Endothelial cell of umbilical vein (primary cell): ENCODE measurements at regions not wholly inside any gene's neighbourhood (a gene's known extent, or its start where the extent isn't known, plus 50 kb on each side); places are given as distances from the start of the nearest gene placed in this dataset.

Experiments
- BruUV-seq: library from RNA; stranded (reverse); fragments of 400-500 nt; replicated peaks from 2 replicates; lab custom pipeline; 2021; lab: Mats Ljungman, UMichigan
- CTCF ChIA-PET: fragments of 300-600, 350-600 bp; sonication (Branson Sonifier 250); formaldehyde crosslinking; loops from one replicate; lab custom pipeline; 2021; ENCODE audit warnings: antibody characterized with exemption, inconsistent platforms; lab: Charles Lee
- POLR2A ChIA-PET: fragments of 300-600, 350-600 bp; sonication (Branson Sonifier 250); formaldehyde crosslinking; loops from one replicate; lab custom pipeline; 2021; ENCODE audit warnings: antibody characterized with exemption, inconsistent platforms; lab: Charles Lee
- DNase-seq: peaks from one replicate; pipeline ENCODE4 v3.0.0-alpha.2; 2011; ENCODE audit warnings: low read depth, low spot score
- FAIRE-seq: peaks from 2 replicates; lab custom pipeline; 2011; peaks lifted over from hg19 to GRCh38; lab: Jason Lieb, UNC
- H2AFZ ChIP-seq: 2 replicates; pipeline ENCODE4 v1.6.0; 2012; ENCODE audit warnings: low read depth, low read length, control low read depth, inconsistent platforms
- H3K27ac ChIP-seq: 2 replicates; pipeline ENCODE4 v1.5.1; 2011; ENCODE audit warnings: low read depth, mild to moderate bottlenecking, control low read depth, low read length, moderate library complexity; ENCODE audit not compliant: insufficient read depth
- H3K27me3 ChIP-seq, 2 experiments: 2 replicates each; pipeline versions ENCODE4 v1.6.0 to v1.6.1; 2011; ENCODE audit warnings: low read length in 2 of 2, mixed read lengths in 1 of 2; ENCODE audit not compliant: control insufficient read depth in 2 of 2, insufficient read depth in 2 of 2
- H3K36me3 ChIP-seq, 2 experiments: 2 replicates in 1 of 2; 3 replicates in 1 of 2; pipeline ENCODE4 v1.5.1; 2011; ENCODE audit warnings: low read length in 2 of 2, mild to moderate bottlenecking in 1 of 2, moderate library complexity in 1 of 2; ENCODE audit not compliant: control insufficient read depth in 2 of 2, insufficient read depth in 2 of 2; ENCODE audit errors: extremely low read depth in 1 of 2
- H3K4me1 ChIP-seq: 3 replicates; pipeline ENCODE4 v1.5.1; 2011; ENCODE audit warnings: mild to moderate bottlenecking, low read length; ENCODE audit not compliant: control insufficient read depth, insufficient read depth; ENCODE audit errors: extremely low read depth
- H3K4me2 ChIP-seq: 2 replicates; pipeline ENCODE4 v1.6.1; 2011; ENCODE audit warnings: low read length, control low read depth, mixed read lengths; ENCODE audit not compliant: insufficient read depth
- H3K4me3 ChIP-seq, 3 experiments: fragments of 200-600 bp in 1 of 3; sonication (generic), shearing (Covaris generic) in 1 of 3; replicated peaks in 1 of 3; 2 replicates each; pipeline ENCODE4 v1.5.1; 2011 to 2016; ENCODE audit warnings: control low read depth in 3 of 3, low read length in 3 of 3, mild to moderate bottlenecking in 2 of 3, inconsistent platforms in 1 of 3, low read depth in 1 of 3, moderate library complexity in 1 of 3; ENCODE audit not compliant: insufficient read depth in 1 of 3
- H3K79me2 ChIP-seq: 2 replicates; pipeline ENCODE4 v1.6.0; 2012; ENCODE audit warnings: low read length, inconsistent platforms; ENCODE audit not compliant: control insufficient read depth, insufficient read depth
- H3K9ac ChIP-seq: replicated peaks from 2 replicates; pipeline ENCODE3; 2011; ENCODE audit warnings: low read length, control low read depth; ENCODE audit not compliant: insufficient read depth; ENCODE audit errors: extremely low read depth
- H3K9me1 ChIP-seq: replicated peaks from 3 replicates; pipeline ENCODE4 v1.6.0; 2011; ENCODE audit warnings: mild to moderate bottlenecking, low read length; ENCODE audit not compliant: control insufficient read depth, insufficient read depth; ENCODE audit errors: extremely low read depth
- H3K9me3 ChIP-seq: replicated peaks from 2 replicates; pipeline ENCODE4 v1.5.1; 2012; ENCODE audit warnings: low read length, inconsistent platforms; ENCODE audit not compliant: control insufficient read depth, insufficient read depth
- H4K20me1 ChIP-seq: replicated peaks from 2 replicates; pipeline ENCODE3; 2011; ENCODE audit warnings: mild to moderate bottlenecking, low read length; ENCODE audit not compliant: control insufficient read depth, insufficient read depth; ENCODE audit errors: extremely low read depth
- EZH2 ChIP-seq: IDR thresholded peaks from 2 replicates; pipeline ENCODE4 v1.6.1; 2012; ENCODE audit warnings: borderline replicate concordance, low read depth, mild to moderate bottlenecking, moderate library complexity, low read length, inconsistent platforms; ENCODE audit not compliant: severe bottlenecking
- FOS ChIP-seq: IDR thresholded peaks from 2 replicates; pipeline ENCODE4 v1.6.1; 2011; ENCODE audit warnings: mild to moderate bottlenecking, low read length, moderate library complexity, borderline replicate concordance; ENCODE audit not compliant: insufficient read depth
- JUN ChIP-seq: IDR thresholded peaks from 2 replicates; pipeline ENCODE4 v1.6.1; 2011; ENCODE audit warnings: borderline replicate concordance, low read depth; ENCODE audit not compliant: insufficient read length, insufficient read depth
- POLR2AphosphoS5 ChIP-seq: IDR thresholded peaks from 2 replicates; pipeline ENCODE4 v1.6.1; 2012; ENCODE audit warnings: low read depth, mild to moderate bottlenecking, control low read depth, low read length, moderate library complexity; ENCODE audit not compliant: insufficient read depth
- dilution Hi-C: fragments of 300-500 bp; cut with MboI; formaldehyde crosslinking; loops from one replicate; pipeline ENCODE4 v1.15.0; 2019; ENCODE audit warnings: low sequenced_read_pairs; ENCODE audit not compliant: extremely low pct_ligation_motif_present
- intact Hi-C: fragments of 100-400 bp; cut with micrococcal nuclease; formaldehyde crosslinking; loops from one replicate; pipeline ENCODE4 v1.10.0; 2022
- TF ChIP-seq, protein P1 (sequence below), 2 donors: IDR thresholded peaks; 1 replicate in 1 of 2; 2 replicates in 1 of 2; pipeline ENCODE4 v1.5.1; 2011; ENCODE audit warnings: low read length in 2 of 2, mild to moderate bottlenecking in 2 of 2, moderate library complexity in 2 of 2, control low read depth in 1 of 2, inconsistent platforms in 1 of 2, low read depth in 1 of 2; ENCODE audit not compliant: insufficient read depth in 1 of 2; ENCODE audit errors: extremely low read depth in 1 of 2
- TF ChIP-seq, protein P2 (sequence below): IDR thresholded peaks from 2 replicates; pipeline ENCODE4 v1.6.1; 2011; ENCODE audit not compliant: insufficient read depth, insufficient read length

DNA sequence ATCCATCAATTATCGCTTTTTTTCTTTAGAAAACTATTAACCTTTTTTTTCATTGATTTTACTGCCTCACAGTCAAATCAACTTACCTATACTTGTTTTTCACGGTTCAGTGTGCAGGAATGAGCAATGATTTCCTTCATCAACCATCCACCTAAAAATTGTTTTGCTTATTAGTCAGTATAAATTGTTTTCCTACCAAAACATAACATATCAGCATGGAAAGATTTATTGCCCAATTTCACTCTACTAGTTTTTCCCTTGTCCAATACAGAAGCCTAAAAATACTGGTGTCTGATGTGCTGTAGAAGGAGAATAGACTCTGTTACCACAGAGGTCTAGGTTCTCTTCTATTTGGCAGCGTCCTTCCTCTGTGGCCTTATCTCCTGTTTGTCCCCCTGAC, 558.2 kb upstream of the CITED2 start:
- Histone ChIP-seq H3K27ac (no peak overlapping the region), H3K4me2 (peak overlapping the region; percentile 18), H3K9me1 (no peaks in the 10 kb centered on the region), H3K4me3 (no peak overlapping the region), H2AFZ (no peak overlapping the region), H3K27me3 (no peaks in the 10 kb centered on the region), H4K20me1 (no peaks in the 10 kb centered on the region), H3K4me1 (peaks cover 5% of the 10 kb centered on the region), H3K36me3 (no peaks in the 10 kb centered on the region), H3K9ac (no peak overlapping the region), H3K9me3 (no peaks in the 10 kb centered on the region), H3K79me2 (no peaks in the 10 kb centered on the region)
- TF ChIP-seq POLR2AphosphoS5: no peak
- no peak for TF ChIP-seq FOS
- TF ChIP-seq, protein P1, sequence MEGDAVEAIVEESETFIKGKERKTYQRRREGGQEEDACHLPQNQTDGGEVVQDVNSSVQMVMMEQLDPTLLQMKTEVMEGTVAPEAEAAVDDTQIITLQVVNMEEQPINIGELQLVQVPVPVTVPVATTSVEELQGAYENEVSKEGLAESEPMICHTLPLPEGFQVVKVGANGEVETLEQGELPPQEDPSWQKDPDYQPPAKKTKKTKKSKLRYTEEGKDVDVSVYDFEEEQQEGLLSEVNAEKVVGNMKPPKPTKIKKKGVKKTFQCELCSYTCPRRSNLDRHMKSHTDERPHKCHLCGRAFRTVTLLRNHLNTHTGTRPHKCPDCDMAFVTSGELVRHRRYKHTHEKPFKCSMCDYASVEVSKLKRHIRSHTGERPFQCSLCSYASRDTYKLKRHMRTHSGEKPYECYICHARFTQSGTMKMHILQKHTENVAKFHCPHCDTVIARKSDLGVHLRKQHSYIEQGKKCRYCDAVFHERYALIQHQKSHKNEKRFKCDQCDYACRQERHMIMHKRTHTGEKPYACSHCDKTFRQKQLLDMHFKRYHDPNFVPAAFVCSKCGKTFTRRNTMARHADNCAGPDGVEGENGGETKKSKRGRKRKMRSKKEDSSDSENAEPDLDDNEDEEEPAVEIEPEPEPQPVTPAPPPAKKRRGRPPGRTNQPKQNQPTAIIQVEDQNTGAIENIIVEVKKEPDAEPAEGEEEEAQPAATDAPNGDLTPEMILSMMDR (IDR thresholded peaks at IDR 0.05; ENCODE audit: extremely low read depth in 1 of 2, insufficient read depth in 1 of 2, low read depth in 1 of 2, low read length in 2 of 2): no peak
- no peak for TF ChIP-seq EZH2
- TF ChIP-seq, protein P2, sequence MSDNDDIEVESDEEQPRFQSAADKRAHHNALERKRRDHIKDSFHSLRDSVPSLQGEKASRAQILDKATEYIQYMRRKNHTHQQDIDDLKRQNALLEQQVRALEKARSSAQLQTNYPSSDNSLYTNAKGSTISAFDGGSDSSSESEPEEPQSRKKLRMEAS: no peak
- TF ChIP-seq JUN: no peak
- no peak for FAIRE-seq
- POLR2A ChIA-PET: no interaction called here
- dilution Hi-C loops (no loop called here), intact Hi-C loops (no loop called here)
- CTCF ChIA-PET: no interaction called here
- BruUV-seq: no TSS peak
- peak; percentile 56 for DNase-seq
